HepG2 (cell line): ENCODE measurements at regions not wholly inside any gene's neighbourhood (a gene's known extent, or its start where the extent isn't known, plus 50 kb on each side); places are given as distances from the start of the nearest gene placed in this dataset.

Source experiments
- CEBPB ChIP-seq: IDR thresholded peaks from 2 replicates; pipeline ENCODE4 v1.6.1; 2011; ENCODE audit warnings: low read depth, low read length, improper control_type of control experiment, borderline replicate concordance
- CTCF ChIP-seq: sonication (generic); formaldehyde crosslinking; IDR thresholded peaks from 2 replicates; pipeline ENCODE4 v1.5.0; 2020; ENCODE audit warnings: mild to moderate bottlenecking, missing genetic modification reagents, moderate library complexity
- FOXK2 ChIP-seq: fragments of 450-650 bp; IDR thresholded peaks from 2 replicates; pipeline ENCODE4 v1.6.1; 2016
- POLR2A ChIP-seq, 2 experiments: IDR thresholded peaks; 2 replicates each; pipeline ENCODE4 v1.6.1; 2011; ENCODE audit warnings: low read depth in 2 of 2, low read length in 2 of 2, mild to moderate bottlenecking in 1 of 2, moderate library complexity in 1 of 2; ENCODE audit not compliant: insufficient read depth in 1 of 2
- POLR2AphosphoS5 ChIP-seq: IDR thresholded peaks from 2 replicates; pipeline ENCODE4 v1.6.1; 2012; ENCODE audit warnings: low read depth, low read length
- ZFP41 ChIP-seq: sonication (generic); formaldehyde crosslinking; IDR thresholded peaks from 2 replicates; pipeline ENCODE4 v1.4.0; 2020; ENCODE audit warnings: mild to moderate bottlenecking, missing genetic modification reagents, borderline replicate concordance
- ZNF414 ChIP-seq: sonication (generic); formaldehyde crosslinking; IDR thresholded peaks from 2 replicates; pipeline ENCODE4 v1.5.0; 2020; ENCODE audit warnings: missing genetic modification reagents
- ZNF687 ChIP-seq: sonication (generic); formaldehyde crosslinking; IDR thresholded peaks from 2 replicates; pipeline ENCODE4 v1.5.1; 2020; ENCODE audit warnings: mild to moderate bottlenecking, missing genetic modification reagents, moderate library complexity

GRCh38 chr11:105206633-105207032, 67.1 kb upstream of the CARD18 start:
- TF ChIP-seq FOXK2 (no peak), POLR2A (IDR thresholded peaks at IDR 0.05; ENCODE audit: insufficient read depth in 1 of 2, low read depth in 2 of 2, low read length in 2 of 2) (no peak), ZFP41 (CRISPR knock-in tag) (no peak), POLR2AphosphoS5 (no peak), ZNF687 (CRISPR knock-in tag) (no peak), ZNF414 (no peak), CTCF (no peak), CEBPB (no peak)
